AG09309 (cell line): ENCODE measurements at regions not wholly inside any gene's neighbourhood (a gene's known extent, or its start where the extent isn't known, plus 50 kb on each side); places are given as distances from the start of the nearest gene placed in this dataset.

Experiments
- DNase-seq: peaks from one replicate; pipeline ENCODE4 v3.0.0-alpha.2; 2010; ENCODE audit warnings: low read depth
- H3K4me3 ChIP-seq: 2 replicates; pipeline ENCODE4 v1.5.1; 2011; ENCODE audit warnings: mild to moderate bottlenecking, low read depth, low read length, moderate library complexity; ENCODE audit not compliant: control insufficient read depth
- TF ChIP-seq, protein P1 (sequence below): IDR thresholded peaks from 2 replicates; pipeline ENCODE4 v1.5.1; 2011; ENCODE audit warnings: mild to moderate bottlenecking, low read depth, low read length, inconsistent platforms; ENCODE audit not compliant: insufficient read depth, control insufficient read depth; ENCODE audit errors: missing control alignments

DNA sequence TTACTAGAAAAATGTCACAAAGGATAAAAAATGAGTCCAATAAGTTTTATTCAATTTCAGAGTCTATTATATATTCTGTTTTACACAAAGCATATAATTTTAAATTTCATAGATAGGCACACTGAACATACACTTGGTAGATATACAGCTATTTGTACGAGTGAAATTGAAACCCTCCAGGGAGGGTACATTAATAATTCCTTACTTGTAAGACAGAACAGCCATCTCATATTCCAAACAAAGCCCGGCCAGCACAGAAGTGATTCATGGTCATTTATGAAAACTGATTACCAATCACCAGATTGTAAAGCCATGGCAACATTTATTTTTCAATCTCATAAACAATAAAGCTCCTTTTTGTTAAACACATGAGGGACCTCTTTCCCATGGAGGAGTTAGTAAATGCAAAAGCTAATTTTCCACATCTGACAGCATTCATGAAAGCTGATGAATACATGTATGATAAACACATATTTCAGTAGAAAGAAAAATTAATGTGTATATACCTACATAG, 190.6 kb downstream of the TDRD15 start:
- no peak for DNase-seq
- TF ChIP-seq, protein P1, sequence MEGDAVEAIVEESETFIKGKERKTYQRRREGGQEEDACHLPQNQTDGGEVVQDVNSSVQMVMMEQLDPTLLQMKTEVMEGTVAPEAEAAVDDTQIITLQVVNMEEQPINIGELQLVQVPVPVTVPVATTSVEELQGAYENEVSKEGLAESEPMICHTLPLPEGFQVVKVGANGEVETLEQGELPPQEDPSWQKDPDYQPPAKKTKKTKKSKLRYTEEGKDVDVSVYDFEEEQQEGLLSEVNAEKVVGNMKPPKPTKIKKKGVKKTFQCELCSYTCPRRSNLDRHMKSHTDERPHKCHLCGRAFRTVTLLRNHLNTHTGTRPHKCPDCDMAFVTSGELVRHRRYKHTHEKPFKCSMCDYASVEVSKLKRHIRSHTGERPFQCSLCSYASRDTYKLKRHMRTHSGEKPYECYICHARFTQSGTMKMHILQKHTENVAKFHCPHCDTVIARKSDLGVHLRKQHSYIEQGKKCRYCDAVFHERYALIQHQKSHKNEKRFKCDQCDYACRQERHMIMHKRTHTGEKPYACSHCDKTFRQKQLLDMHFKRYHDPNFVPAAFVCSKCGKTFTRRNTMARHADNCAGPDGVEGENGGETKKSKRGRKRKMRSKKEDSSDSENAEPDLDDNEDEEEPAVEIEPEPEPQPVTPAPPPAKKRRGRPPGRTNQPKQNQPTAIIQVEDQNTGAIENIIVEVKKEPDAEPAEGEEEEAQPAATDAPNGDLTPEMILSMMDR: no peak
- H3K4me3 ChIP-seq: no peak overlapping the region

- no peak overlapping the region for H3K4me3 ChIP-seq
- no peak for DNase-seq
- TF ChIP-seq, protein P1: peak; percentile 22
These were observed 193.4 kb downstream of the TDRD15 start for GRCh38 chr2:21317131-21317530.

GRCh38 chr2:21318263-21318662, 194.5 kb downstream of the TDRD15 start:
- TF ChIP-seq, protein P1: no peak
- no peak for DNase-seq

DNA sequence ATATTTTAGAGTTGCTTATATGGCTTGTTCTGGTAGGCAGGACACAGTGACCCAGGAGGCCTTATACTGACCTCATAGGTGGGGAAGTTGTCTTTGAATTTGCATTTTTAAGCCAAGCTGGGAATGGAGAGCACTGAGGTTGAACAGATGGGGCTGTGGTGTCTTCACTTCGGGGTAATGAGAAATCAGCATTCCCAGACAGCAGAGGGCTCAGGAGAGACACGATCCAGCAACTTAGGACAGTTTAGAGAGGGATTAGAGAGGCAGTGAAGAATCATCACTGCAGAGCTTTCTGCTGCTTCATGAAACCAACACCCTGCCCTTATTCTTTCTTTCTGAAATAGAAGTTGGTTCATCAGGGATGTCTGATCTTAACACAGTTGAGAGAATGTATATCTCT, 202.4 kb downstream of the TDRD15 start:
- TF ChIP-seq, protein P1: no peak
- no peak for DNase-seq
- H3K4me3 ChIP-seq: no peak overlapping the region

More at GRCh38 chr2:21318263-21318662, 194.5 kb downstream of the TDRD15 start:
- no peak overlapping the region for H3K4me3 ChIP-seq

DNA sequence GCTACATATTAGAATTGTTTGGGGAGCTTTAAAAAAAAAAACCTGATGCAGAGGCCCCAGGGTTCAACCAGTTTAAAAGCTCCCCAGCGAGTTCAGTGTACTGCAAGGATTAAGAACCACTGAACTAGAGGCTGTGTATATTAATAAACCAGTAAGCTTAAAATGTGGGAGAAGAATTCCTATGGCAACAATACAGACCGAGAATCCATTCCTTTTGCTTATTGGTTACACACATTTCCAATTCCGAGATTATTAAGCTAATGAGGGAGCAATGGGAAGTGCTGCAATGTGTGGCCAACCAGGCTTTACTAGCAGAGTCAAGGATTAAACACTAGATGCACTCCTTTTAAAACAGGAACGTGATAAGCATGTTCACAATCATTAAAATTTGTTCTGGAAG, 204.4 kb downstream of the TDRD15 start:
- no peak for DNase-seq
- TF ChIP-seq, protein P1: no peak
- H3K4me3 ChIP-seq: no peak overlapping the region

- DNase-seq: no peak
- TF ChIP-seq, protein P1: no peak
- no peak overlapping the region for H3K4me3 ChIP-seq
These were observed 207.1 kb downstream of the TDRD15 start for GRCh38 chr2:21330786-21331391.
